Ovary (tissue), 7 donors: ENCODE measurements at regions not wholly inside any gene's neighbourhood (a gene's known extent, or its start where the extent isn't known, plus 50 kb on each side); places are given as distances from the start of the nearest gene placed in this dataset.

Experiments used
- DNase-seq, 5 donors: peaks; one replicate each; pipeline ENCODE4 v3.0.0-alpha.2; 2019 to 2020
- H3K27ac ChIP-seq, 2 donors: fragments of 200-600 bp; one replicate each; pipeline versions ENCODE4 v1.5.1 to v1.8.0; 2019 to 2022
- H3K27me3 ChIP-seq: fragments of 200-600 bp; one replicate; pipeline ENCODE4 v1.8.0; 2022
- H3K36me3 ChIP-seq: fragments of 200-600 bp; sonication (generic); one replicate; pipeline ENCODE4 v1.5.1; 2019
- H3K4me1 ChIP-seq: one replicate; pipeline ENCODE4 v1.8.1; 2013; ENCODE audit warnings: mild to moderate bottlenecking, moderate library complexity; ENCODE audit not compliant: insufficient read depth
- H3K4me3 ChIP-seq: fragments of 200-600 bp; sonication (generic); one replicate; pipeline ENCODE4 v1.5.1; 2017
- H3K9me3 ChIP-seq, 2 donors: fragments of 200-600 bp in 1 of 2; sonication (generic) in 1 of 2; one replicate each; pipeline versions ENCODE4 v1.5.1 to v1.8.1; 2013 to 2019; ENCODE audit warnings: mild to moderate bottlenecking in 1 of 2, moderate library complexity in 1 of 2
- CTCF ChIP-seq, 3 donors: fragments of 450-650 bp in 2 of 3; fragments of 200-600 bp in 1 of 3; IDR thresholded peaks; one replicate each; pipeline versions ENCODE4 v1.5.1 to v1.8.0; 2016 to 2022; ENCODE audit warnings: antibody characterized with exemption in 3 of 3, mild to moderate bottlenecking in 1 of 3
- EP300 ChIP-seq: sonication (generic); formaldehyde crosslinking; IDR thresholded peaks from one replicate; pipeline ENCODE4 v1.6.1; 2017; ENCODE audit warnings: antibody characterized with exemption
- POLR2A ChIP-seq: fragments of 450-650 bp; IDR thresholded peaks from one replicate; pipeline ENCODE4 v1.6.1; 2017; ENCODE audit warnings: antibody characterized with exemption, mild to moderate bottlenecking, moderate library complexity
- WGBS, 3 donors: extraction: QIAGEN DNeasy Blood & Tissue Kit in 1 of 3; methylation state at CpG; one replicate each; pipeline versions ENCODE4 v1.1.5 to v1.1.7; 2013 to 2017; 5-methylcytosine and 5-hydroxymethylcytosine counted together
- intact Hi-C, 4 donors: fragments of 100-400 bp; cut with DNase I; formaldehyde crosslinking; loops; one replicate each; pipeline versions ENCODE4 v1.11.0 to v1.15.1; 2022 to 2023
- donor health status: DM: no; HTN: no; CAD: no; lungs with moderate emphysema.
- donor health status: DM: no; HTN: no; CAD: no.
- donor health status: Bipolar disorder and iron deficiency.
- donor health status: DM: no; HTN: no; CAD: no.
- donor health status: DM: yes; HTN: yes; CAD: no.

- no peaks in the 10 kb centered on the region for H3K36me3 ChIP-seq
- H3K4me3 ChIP-seq, result no peak overlapping the region
- H3K4me1 ChIP-seq, result no peaks in the 10 kb centered on the region
- 22 to 35% (median 23%) methylated on average over 2 of the region's 2 CpGs for WGBS, 3 donors
- TF ChIP-seq EP300 (no peak), POLR2A (no peak), CTCF (IDR thresholded peaks at IDR 0.05) (no peak)
- no peaks in the 10 kb centered on the region for H3K27me3 ChIP-seq
- no peak for DNase-seq
- H3K27ac ChIP-seq, result no peak overlapping the region
- H3K9me3 ChIP-seq, result no peaks in the 10 kb centered on the region
- intact Hi-C loops, result loop anchor here in 1 of 4 donors (10.0 kb wide), 1 partner anchor 750 kb away; no protein-coding TSS in a partner anchor
These were observed 56.3 kb upstream of the EYA4 start for GRCh38 chr6:133184798-133185372.

- no peak for DNase-seq
- intact Hi-C loops, result loop anchor here in 1 of 4 donors (10.0 kb wide), 1 partner anchor 749 kb away; no protein-coding TSS in a partner anchor
These were observed 55.4 kb upstream of the EYA4 start for GRCh38 chr6:133185731-133186130.

GRCh38 chr6:133187114-133187513, 54.0 kb upstream of the EYA4 start:
- TF ChIP-seq EP300 (no peak), POLR2A (no peak)
- DNase-seq, result no peak
- Histone ChIP-seq H3K27me3 (no peaks in the 10 kb centered on the region), H3K9me3 (no peaks in the 10 kb centered on the region), H3K36me3 (no peaks in the 10 kb centered on the region), H3K27ac (no peak overlapping the region), H3K4me1 (no peaks in the 10 kb centered on the region), H3K4me3 (no peak overlapping the region)
- intact Hi-C loops, result loop anchor here in 1 of 4 donors (10.0 kb wide), 1 partner anchor 748 kb away; no protein-coding TSS in a partner anchor
- WGBS, 3 donors, result 84 to 87% (median 86%) methylated on average over 2 of the region's 2 CpGs

More at GRCh38 chr6:133185731-133186130, 55.4 kb upstream of the EYA4 start:
- no peaks in the 10 kb centered on the region for H3K4me1 ChIP-seq
- TF ChIP-seq EP300, result no peak
- TF ChIP-seq POLR2A, result no peak
- TF ChIP-seq CTCF (IDR thresholded peaks at IDR 0.05), result no peak
- no peak overlapping the region for H3K27ac ChIP-seq
- no peak overlapping the region for H3K4me3 ChIP-seq
- H3K27me3 ChIP-seq, result no peaks in the 10 kb centered on the region
- no peaks in the 10 kb centered on the region for H3K9me3 ChIP-seq
- H3K36me3 ChIP-seq, result no peaks in the 10 kb centered on the region
- 63 to 68% (median 67%) methylated on average over 4 of the region's 4 CpGs for WGBS, 3 donors

- Histone ChIP-seq H3K4me3 (no peak overlapping the region), H3K27ac (no peak overlapping the region), H3K36me3 (no peaks in the 10 kb centered on the region), H3K9me3 (no peaks in the 10 kb centered on the region), H3K4me1 (no peaks in the 10 kb centered on the region), H3K27me3 (no peaks in the 10 kb centered on the region)
- no peak for DNase-seq
- 89 to 95% (median 93%) methylated on average over 2 of the region's 2 CpGs for WGBS, 3 donors
- intact Hi-C loops, result loop anchor here in 1 of 4 donors (10.0 kb wide), 1 partner anchor 747 kb away; no protein-coding TSS in a partner anchor
- TF ChIP-seq EP300, result no peak
- TF ChIP-seq POLR2A, result no peak
- TF ChIP-seq CTCF (IDR thresholded peaks at IDR 0.05), result no peak
These were observed 53.3 kb upstream of the EYA4 start for GRCh38 chr6:133187657-133188453.

GRCh38 chr6:133190912-133191311, 50.2 kb upstream of the EYA4 start:
- H3K4me3 ChIP-seq, result no peak overlapping the region
- H3K27ac ChIP-seq, result no peak overlapping the region
- no peaks in the 10 kb centered on the region for H3K9me3 ChIP-seq
- 71 to 73% (median 72%) methylated on average over 3 of the region's 3 CpGs for WGBS, 3 donors
- TF ChIP-seq POLR2A (no peak), CTCF (IDR thresholded peaks at IDR 0.05) (no peak), EP300 (no peak)
- no peaks in the 10 kb centered on the region for H3K36me3 ChIP-seq
- H3K27me3 ChIP-seq, result no peaks in the 10 kb centered on the region
- DNase-seq, result no peak
- intact Hi-C loops, result no loop called here
- no peaks in the 10 kb centered on the region for H3K4me1 ChIP-seq
